Renal cortical epithelial cell (primary cell): ENCODE measurements at regions not wholly inside any gene's neighbourhood (a gene's known extent, or its start where the extent isn't known, plus 50 kb on each side); places are given as distances from the start of the nearest gene placed in this dataset.
A peak's percentile ranks its signal among the peaks of the same experiment; 100 is the strongest.

Source experiments
- DNase-seq: peaks from one replicate; pipeline ENCODE4 v3.0.0-alpha.2; 2011; ENCODE audit warnings: low read depth

DNA sequence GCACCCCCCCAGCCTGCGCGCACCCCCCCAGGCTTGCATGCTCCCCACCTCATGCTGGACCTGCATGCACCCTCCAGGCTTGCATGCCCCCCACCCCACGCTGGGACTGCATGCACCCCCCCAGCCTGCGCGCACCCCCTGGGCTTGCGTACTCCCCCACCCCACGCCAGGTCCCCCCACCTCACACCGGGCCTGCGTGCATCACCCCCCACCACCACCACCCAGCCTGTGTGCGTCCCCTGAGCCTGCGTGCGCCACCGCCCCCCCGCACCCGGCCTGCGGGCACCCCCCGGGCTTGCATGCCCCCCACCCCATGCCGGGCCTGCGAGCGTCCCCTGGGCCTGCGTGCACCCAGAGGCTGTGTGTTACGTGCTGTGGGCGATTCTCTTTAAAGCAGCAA is 61.0 kb upstream of the SLCO4A1 start:
- DNase-seq: no peak

DNA sequence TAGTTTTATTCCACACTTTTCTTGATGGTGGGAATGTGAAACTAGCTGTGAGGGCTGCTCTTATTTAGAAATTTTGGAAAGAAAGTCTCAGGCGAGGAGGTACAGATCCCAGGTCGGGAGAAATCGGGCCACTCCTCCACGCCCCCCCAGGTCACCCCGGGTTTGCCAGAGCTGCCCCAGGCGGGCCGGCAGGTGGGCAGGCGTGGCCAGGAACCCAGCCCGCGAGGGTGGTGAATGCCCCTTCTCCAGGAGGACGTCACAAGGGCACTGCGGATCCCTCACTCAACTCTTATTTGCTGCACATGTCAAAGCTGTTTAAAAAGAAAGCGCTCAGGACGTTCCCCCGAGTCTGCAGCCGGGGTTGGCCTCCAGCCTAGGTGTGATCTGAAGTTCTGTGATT is 60.5 kb upstream of the SLCO4A1 start:
- no peak for DNase-seq

DNA sequence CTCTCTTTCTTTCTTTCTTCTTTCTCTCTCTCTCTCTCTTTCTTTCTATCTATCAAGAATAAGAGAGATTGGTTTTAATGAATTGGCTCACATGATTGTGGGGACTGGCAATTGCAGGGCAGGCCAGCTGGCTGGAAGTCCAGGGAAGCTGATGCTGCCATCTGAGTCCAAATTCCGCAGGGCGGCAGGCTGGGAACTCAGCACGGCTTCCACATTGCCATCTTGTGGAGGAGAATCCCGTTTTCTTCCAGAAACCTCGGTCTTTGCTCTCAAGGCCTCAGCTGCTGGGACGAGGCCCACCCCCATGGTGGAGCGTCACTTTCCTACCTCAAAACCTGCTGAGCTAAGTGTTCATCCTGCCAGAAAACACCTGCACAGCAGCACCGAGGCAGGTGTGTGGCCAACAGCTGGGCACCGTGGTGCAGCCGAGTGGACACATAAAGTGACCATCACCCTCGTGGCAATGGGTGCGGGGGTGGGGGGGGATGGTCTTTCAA is 58.8 kb upstream of the SLCO4A1 start:
- DNase-seq: no peak

DNA sequence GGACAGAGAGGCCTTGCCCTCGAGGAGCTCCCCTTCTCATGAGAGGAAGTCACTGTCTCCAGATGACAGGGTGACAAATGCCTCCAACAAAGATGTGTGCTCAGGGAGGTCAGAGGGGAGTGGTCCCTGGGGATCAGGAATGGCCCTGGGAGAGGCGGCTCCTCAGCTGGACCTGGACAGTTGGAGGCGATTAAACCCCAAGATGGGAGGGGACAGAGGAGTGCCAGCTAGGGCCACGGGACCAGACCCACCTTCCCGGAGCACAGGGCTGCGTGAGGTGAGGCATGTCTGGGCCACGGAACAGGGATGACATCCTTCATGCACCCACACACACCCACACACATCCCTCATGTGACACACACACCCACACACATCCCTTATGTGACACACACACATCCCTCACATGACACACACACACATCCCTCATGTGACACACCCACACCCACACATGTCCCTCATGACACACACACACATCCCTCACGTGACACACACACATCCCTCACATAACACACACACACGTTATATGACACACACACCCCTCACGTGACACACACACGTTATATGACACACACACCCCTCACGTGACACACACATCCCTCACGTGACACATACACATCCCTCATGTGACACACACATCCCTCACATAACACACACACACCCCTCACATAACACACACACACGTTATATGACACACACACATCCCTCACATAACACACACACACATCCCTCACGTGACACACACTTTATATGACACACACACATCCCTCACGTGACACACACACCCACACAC is 57.4 kb upstream of the SLCO4A1 start:
- DNase-seq: no peak

DNA sequence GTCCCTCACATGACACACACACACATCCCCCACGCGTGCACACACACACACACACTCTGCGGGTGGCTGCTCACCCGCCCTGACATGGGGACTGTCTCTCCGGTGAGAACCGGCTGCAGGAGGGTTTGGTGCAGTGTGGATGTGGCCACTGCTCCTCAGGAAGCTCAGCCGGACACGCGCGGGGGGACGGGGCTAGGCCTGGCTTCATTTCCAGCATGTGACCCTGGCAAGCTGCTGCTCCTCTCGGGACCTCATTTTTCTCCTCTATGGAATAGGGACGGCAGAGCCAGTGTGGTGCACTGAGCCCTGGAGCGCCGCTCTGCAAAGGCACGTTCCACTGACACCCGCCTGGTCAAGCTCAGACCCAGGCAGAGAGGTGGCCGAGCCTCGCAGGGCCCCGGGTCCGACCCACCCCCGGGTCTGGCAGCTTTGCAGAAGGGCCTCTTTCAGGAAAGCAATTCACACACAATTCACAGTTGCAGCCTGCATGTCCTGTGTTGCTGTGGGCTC is 56.8 kb upstream of the SLCO4A1 start:
- DNase-seq: no peak

DNA sequence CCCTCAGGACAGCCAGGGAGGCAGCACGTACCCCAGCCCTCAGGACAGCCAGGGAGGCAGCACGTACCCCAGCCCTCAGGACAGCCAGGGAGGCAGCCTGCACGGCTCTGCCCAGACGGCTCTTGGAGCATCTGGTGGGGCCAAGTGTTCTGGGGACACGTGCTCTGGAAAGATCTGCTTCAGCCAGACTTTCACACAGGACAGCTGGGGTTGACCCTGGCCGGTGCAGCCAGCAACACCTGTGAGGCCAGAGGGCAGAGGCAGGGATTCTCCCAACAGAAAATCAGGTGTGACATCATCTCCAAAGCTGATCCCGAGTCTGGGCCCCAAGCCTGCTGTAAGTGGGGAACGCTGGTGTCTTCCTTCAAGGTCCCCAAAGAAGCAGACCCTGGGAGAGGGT is 55.5 kb upstream of the SLCO4A1 start:
- DNase-seq: no peak

DNA sequence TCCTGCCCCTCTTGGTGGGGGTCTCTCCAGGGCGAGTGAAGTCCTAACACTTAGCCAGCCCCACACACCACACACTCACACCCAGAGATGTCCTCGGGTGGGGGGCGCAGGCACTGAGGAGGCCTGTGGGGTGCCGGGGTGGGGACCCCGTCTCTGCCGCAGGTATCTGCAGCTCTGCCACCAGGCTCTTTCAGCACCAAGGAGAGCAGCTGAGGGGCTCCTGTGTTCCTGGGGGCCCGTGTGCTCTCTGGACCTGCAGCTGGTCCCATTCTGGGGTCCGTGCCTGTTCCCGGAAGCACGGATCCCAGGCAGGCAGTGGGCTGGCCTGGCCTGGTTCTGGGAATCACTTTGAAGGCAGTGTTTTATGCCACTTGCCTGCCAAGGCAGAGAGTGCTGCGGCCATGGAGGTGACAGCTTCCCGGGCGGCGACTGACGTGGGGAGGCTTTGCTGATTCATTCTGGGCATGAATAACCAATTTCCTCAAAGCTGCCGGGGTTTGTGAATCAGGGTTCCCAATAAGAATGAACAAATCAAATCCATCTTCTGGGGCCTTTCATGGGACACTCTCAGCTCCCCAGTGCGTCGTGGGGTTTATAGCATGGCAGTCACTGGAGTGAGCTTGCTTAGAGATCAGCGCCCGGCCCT is 54.4 kb upstream of the SLCO4A1 start:
- no peak for DNase-seq

DNA sequence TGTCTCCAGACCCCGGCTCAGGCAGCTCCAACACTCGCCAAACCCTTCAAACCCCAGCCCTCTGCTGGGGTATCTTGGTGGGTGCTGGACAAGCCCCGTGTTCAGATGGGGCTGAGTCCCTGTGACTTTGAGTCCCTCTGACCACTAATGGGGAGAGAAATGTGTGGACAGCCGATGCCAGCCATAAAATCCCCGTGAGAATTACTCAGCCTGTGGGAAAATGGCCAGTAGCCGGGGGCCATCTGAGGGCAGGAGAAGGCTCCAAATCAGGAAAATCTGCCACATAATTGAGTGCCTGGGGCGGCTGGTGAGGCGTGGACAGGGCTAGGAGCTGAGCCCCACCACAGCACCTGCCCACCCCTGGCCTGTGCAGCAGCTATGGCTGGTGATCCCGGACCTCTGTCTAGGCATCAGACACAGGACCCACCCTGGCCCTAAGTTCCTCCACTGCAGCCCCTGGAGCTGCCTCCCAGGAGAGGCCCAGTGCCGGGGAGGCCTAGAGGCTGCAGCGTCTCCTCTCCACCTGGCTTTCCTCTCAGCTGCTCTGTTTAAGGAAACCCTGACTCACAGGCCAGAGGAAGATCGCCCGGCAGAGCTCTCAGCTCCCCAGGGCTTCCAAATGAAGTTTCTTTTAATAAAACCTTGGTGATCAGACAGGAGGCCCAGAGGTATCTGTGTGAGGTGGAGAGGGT is 53.7 kb upstream of the SLCO4A1 start:
- DNase-seq: no peak

DNA sequence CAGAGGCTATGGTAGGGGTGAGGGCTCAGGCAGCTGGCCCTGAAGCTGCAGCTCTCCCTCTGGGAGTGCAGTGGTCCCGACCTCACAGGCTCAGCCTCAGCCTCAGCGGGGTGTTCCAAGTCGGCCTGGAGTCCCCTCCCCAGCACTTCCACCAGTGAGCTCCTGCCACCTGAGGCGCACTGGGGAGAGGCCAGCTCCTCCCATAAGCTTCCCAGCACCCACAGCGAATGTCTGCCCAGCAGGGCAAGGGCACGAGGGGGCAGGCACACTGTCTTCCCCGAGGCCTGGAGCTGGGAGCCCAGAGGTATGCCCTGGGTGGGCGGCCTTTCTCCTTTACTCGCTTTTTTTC is 53.2 kb upstream of the SLCO4A1 start:
- DNase-seq: no peak

DNA sequence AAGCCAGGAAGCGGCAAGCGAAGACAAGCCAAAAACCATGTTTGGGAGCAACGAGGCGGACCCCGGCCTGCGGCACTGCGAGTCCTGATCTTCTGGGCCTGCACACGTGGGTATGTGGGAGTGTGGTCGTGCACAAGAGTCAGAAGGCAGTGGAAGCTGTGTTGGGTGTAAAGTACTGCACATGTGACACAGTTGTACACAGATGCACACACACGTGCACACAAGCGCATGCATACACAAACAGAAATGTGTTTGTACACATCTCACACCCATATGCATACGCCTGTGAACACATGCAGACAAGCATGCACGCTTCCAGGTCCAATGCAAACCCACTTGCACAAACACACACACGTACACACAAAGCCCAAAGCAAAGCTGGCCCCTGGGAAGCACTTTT is 52.6 kb upstream of the SLCO4A1 start:
- DNase-seq: no peak

DNA sequence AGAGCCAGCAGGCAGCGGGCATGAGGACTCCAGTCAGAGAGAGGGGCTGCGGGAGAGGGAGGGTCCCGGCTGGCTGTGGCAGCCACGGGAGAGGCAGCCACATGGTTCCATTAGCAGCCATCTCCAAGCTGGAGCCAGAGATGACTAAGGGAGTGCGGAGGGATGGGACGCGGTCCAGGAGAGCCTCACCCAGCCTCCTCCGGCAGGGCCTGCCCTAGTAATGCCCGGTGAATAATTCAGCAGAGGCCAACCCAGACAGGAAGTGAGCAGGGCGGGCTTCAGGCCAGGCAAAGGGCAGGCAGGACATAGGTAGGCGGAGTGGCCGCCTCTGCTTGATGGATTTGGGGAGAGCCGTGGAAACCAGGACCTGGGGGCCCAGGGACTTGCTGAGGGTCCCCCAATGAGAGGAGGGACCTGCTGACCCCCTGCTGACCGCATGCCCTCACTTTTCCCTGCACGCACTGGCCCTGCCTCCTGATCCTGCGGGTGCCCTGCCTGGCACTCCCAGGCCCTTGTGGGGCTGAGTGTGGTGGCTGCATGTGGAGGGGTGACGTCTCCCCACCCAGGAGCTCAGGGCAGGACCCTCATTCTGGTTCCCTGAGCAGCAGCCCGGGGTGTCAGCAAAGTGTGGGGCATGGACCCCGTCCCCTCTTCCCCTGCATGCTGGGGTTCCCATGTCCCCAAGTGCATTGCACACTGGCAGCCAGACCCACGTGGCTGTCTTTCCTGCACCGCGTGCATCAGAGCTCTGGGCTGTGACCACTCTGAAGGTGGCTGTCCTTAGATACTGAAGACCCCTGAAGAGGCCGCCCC is 51.8 kb upstream of the SLCO4A1 start:
- peak; percentile 69 for DNase-seq

DNA sequence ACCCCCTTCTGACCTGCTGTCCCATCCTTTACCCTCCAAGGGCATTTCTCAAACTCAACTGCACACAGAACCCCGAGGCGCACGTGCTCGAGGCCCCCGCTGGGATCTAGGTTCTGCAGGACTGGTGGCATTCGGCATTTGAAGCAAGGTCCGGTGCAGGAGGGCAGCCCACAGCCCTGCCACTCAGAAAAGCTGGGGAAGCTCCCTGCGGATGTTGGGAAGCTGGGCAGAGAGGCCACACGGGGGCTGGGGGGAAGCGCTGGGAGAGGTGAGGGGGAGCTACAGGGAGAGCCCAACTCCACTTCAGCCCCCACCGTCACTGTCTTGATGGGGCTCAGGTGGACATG is 51.2 kb upstream of the SLCO4A1 start:
- no peak for DNase-seq

DNA sequence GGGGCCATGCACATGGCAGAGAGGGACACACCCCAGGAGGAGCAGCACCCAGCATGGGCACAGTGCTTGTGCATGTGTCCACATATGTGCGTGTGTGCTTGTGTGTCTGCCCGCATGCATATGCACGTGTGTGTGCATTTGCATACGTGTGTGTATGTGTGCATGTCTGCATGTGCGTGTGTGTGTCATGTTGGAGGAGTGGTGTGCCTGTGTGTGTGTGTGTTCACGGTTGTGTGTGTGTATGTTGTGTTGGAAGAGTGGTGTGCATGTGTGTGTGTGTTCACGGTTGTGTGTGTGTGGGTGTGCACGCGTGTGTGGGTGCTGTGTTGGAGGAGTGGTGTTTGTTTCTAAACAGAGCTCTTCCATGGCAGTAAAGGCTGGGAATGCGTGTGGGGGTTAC is 50.7 kb upstream of the SLCO4A1 start:
- no peak for DNase-seq
